Type B pancreatic cell (in vitro differentiated cells): ENCODE measurements at regions not wholly inside any gene's neighbourhood (a gene's known extent, or its start where the extent isn't known, plus 50 kb on each side); places are given as distances from the start of the nearest gene placed in this dataset.

Source experiments
- DNase-seq: peaks from one replicate; pipeline ENCODE4 v3.0.0; 2021; ENCODE audit warnings: mixed read lengths; ENCODE audit not compliant: unreplicated experiment; ENCODE audit errors: extremely low spot score
- H3K27ac Mint-ChIP-seq: 2 replicates; pipeline ENCODE4 v1.8.0; 2021; ENCODE audit warnings: mild to moderate bottlenecking, mixed read lengths
- H3K27me3 Mint-ChIP-seq: 2 replicates; pipeline ENCODE4 v1.8.0; 2021; ENCODE audit warnings: mixed read lengths
- H3K36me3 Mint-ChIP-seq: 2 replicates; pipeline ENCODE4 v1.8.0; 2021; ENCODE audit warnings: mixed read lengths
- H3K4me1 Mint-ChIP-seq: one replicate; pipeline ENCODE4 v1.8.0; 2021; ENCODE audit warnings: mixed read lengths; ENCODE audit not compliant: unreplicated experiment
- H3K4me3 Mint-ChIP-seq: 2 replicates; pipeline ENCODE4 v1.8.0; 2021; ENCODE audit warnings: mild to moderate bottlenecking, mixed read lengths
- H3K9me3 Mint-ChIP-seq: 2 replicates; pipeline ENCODE4 v1.8.0; 2021; ENCODE audit warnings: mixed read lengths
- CTCF ChIP-seq: fragments of 200-600 bp; sonication (generic); conservative IDR thresholded peaks from 2 replicates; pipeline ENCODE4 v1.5.0; 2021; ENCODE audit warnings: antibody characterized with exemption, mild to moderate bottlenecking

- peaks cover 3% of the 10 kb centered on the region for H3K27me3 Mint-ChIP-seq
- no peaks in the 10 kb centered on the region for H3K36me3 Mint-ChIP-seq
- no peak overlapping the region for H3K4me3 Mint-ChIP-seq
- TF ChIP-seq CTCF = no peak
- H3K4me1 Mint-ChIP-seq = no peaks in the 10 kb centered on the region
- no peak for DNase-seq
- H3K27ac Mint-ChIP-seq = no peak overlapping the region
- peaks cover 4% of the 10 kb centered on the region for H3K9me3 Mint-ChIP-seq
Observed at GRCh38 chr4:99712530-99712929, 54.9 kb upstream of the C4orf54 start.

GRCh38 chr4:99712099-99712498 lies 54.5 kb upstream of the C4orf54 start:
- Mint-ChIP-seq H3K27ac (no peak overlapping the region), H3K4me3 (no peak overlapping the region), H3K36me3 (no peaks in the 10 kb centered on the region), H3K27me3 (peaks cover 3% of the 10 kb centered on the region), H3K9me3 (peaks cover 4% of the 10 kb centered on the region), H3K4me1 (no peaks in the 10 kb centered on the region)
- no peak for TF ChIP-seq CTCF
- no peak for DNase-seq

- Mint-ChIP-seq H3K4me3 (no peak overlapping the region), H3K9me3 (peaks cover 4% of the 10 kb centered on the region), H3K36me3 (no peaks in the 10 kb centered on the region), H3K27ac (no peak overlapping the region), H3K27me3 (peaks cover 3% of the 10 kb centered on the region), H3K4me1 (no peaks in the 10 kb centered on the region)
- no peak for TF ChIP-seq CTCF
- DNase-seq = no peak
Observed at GRCh38 chr4:99711657-99712056, 54.0 kb upstream of the C4orf54 start.

GRCh38 chr4:99710681-99711345 lies 53.2 kb upstream of the C4orf54 start:
- no peaks in the 10 kb centered on the region for H3K36me3 Mint-ChIP-seq
- peaks cover 4% of the 10 kb centered on the region for H3K9me3 Mint-ChIP-seq
- H3K27ac Mint-ChIP-seq = peak overlapping the region; percentile 20
- H3K4me1 Mint-ChIP-seq = no peaks in the 10 kb centered on the region
- peaks cover 3% of the 10 kb centered on the region for H3K27me3 Mint-ChIP-seq
- no peak overlapping the region for H3K4me3 Mint-ChIP-seq
- no peak for DNase-seq
- no peak for TF ChIP-seq CTCF

- H3K27me3 Mint-ChIP-seq = peaks cover 3% of the 10 kb centered on the region
- peaks cover 4% of the 10 kb centered on the region for H3K9me3 Mint-ChIP-seq
- H3K4me1 Mint-ChIP-seq = no peaks in the 10 kb centered on the region
- no peak overlapping the region for H3K4me3 Mint-ChIP-seq
- no peak overlapping the region for H3K27ac Mint-ChIP-seq
- TF ChIP-seq CTCF = no peak
- H3K36me3 Mint-ChIP-seq = no peaks in the 10 kb centered on the region
- no peak for DNase-seq
Observed at GRCh38 chr4:99710020-99710419, 52.4 kb upstream of the C4orf54 start.

- Mint-ChIP-seq H3K27me3 (peaks cover 3% of the 10 kb centered on the region), H3K27ac (no peak overlapping the region), H3K4me1 (no peaks in the 10 kb centered on the region), H3K9me3 (peaks cover 4% of the 10 kb centered on the region), H3K36me3 (no peaks in the 10 kb centered on the region), H3K4me3 (no peak overlapping the region)
- no peak for TF ChIP-seq CTCF
- DNase-seq = no peak
Observed at GRCh38 chr4:99708551-99708950, 50.9 kb upstream of the C4orf54 start.
